Muscle of leg (tissue), 3 donors: ENCODE measurements at regions not wholly inside any gene's neighbourhood (a gene's known extent, or its start where the extent isn't known, plus 50 kb on each side); places are given as distances from the start of the nearest gene placed in this dataset.

Source experiments
- DNase-seq: peaks from one replicate; pipeline ENCODE4 v3.0.0; 2013
- H3K27ac ChIP-seq: one replicate; pipeline ENCODE4 v1.5.1; 2013; ENCODE audit warnings: mild to moderate bottlenecking, low read length, control low read depth
- H3K27me3 ChIP-seq: one replicate; pipeline ENCODE4 v1.6.1; 2013; ENCODE audit warnings: low read length; ENCODE audit not compliant: control insufficient read depth, insufficient read depth
- H3K36me3 ChIP-seq: one replicate; pipeline ENCODE4 v1.6.1; 2013; ENCODE audit warnings: low read length; ENCODE audit not compliant: control insufficient read depth, insufficient read depth
- H3K4me1 ChIP-seq: one replicate; pipeline ENCODE4 v1.6.1; 2013; ENCODE audit warnings: low read length; ENCODE audit not compliant: control insufficient read depth, insufficient read depth
- H3K4me3 ChIP-seq: one replicate; pipeline ENCODE4 v1.5.1; 2013; ENCODE audit warnings: low read length, control low read depth
- H3K9me3 ChIP-seq: replicated peaks from 2 replicates; pipeline ENCODE4 v1.6.1; 2013; ENCODE audit warnings: low read depth, low read length; ENCODE audit not compliant: control insufficient read depth
- WGBS: methylation state at CpG from one replicate; pipeline ENCODE4 v1.1.5; 2013; ENCODE audit warnings: missing lambda C conversion rate; ENCODE audit not compliant: insufficient coverage; 5-methylcytosine and 5-hydroxymethylcytosine counted together

DNA sequence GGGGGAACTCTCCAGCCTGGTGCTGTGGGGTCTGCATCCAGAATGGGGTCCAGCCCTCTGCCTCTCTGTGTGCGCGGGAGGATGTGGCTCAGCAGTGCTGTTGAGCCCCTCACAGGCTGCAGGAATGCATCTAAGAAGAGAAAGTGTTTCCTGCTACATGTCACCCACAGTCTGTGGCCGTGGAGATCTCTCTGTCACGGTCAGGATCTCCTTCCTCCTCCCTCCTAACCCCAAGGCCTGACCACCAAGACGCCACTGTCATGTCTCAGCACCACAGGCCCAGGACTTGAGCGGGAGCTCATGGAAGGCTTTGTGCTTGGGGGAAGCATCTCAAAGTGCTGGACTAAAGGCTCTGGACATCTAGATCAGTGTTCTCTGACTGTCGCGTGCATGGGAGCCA is 90.1 kb downstream of the SREK1 start:
- H3K27ac ChIP-seq, result no peak overlapping the region
- no peaks in the 10 kb centered on the region for H3K27me3 ChIP-seq
- no peak overlapping the region for H3K4me3 ChIP-seq
- no peaks in the 10 kb centered on the region for H3K4me1 ChIP-seq
- H3K9me3 ChIP-seq, result no peaks in the 10 kb centered on the region
- 95% methylated on average over 6 of the region's 8 CpGs for WGBS
- H3K36me3 ChIP-seq, result no peaks in the 10 kb centered on the region
- no peak for DNase-seq

DNA sequence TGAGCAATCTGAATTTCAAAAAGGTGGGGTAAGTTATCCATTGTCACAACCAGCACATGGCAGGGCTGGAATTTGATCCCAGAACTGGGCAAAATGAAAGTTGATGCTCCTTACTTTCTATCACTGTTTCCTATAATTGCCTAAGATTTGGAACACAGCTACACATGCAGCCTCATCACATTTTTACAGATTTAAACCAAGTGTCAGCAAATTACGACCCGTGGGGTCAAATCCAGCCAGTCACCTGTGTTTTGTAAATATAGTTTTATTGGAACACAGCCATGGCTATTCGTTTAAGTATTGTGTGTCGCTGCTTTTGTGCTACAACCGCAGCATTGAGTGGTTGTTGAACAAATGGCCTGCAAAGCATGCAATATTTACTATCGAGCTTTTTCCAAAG is 94.3 kb downstream of the SREK1 start:
- Histone ChIP-seq H3K4me1 (no peaks in the 10 kb centered on the region), H3K27me3 (no peaks in the 10 kb centered on the region), H3K9me3 (no peaks in the 10 kb centered on the region), H3K27ac (no peak overlapping the region), H3K36me3 (no peaks in the 10 kb centered on the region), H3K4me3 (no peak overlapping the region)
- DNase-seq, result no peak
- WGBS, result 47% methylated on average over 3 of the region's 6 CpGs

DNA sequence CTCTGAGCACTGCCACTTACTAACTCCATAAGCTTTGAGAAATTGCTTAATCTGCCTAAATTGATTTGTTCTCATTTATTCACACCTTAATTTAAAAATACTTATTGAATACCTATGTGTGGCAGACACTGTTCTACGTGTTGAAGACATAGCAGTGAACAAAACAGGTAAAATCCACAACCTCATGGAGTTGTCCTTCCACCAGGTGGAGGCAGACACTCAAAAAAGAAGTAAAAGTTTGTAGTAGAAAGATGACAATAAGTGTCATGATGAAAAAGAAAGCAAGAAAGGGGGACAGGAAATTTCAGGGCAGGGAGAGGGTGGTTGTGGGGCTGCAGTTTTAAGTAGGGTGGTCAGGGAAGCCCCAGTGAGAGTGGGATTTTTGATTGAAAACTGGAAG is 94.9 kb downstream of the SREK1 start:
- Histone ChIP-seq H3K4me3 (no peak overlapping the region), H3K27me3 (no peaks in the 10 kb centered on the region), H3K27ac (no peak overlapping the region), H3K4me1 (no peaks in the 10 kb centered on the region), H3K36me3 (no peaks in the 10 kb centered on the region), H3K9me3 (no peaks in the 10 kb centered on the region)
- DNase-seq, result no peak
- no CpG with 5 or more reads among the region's 1 CpG for WGBS

DNA sequence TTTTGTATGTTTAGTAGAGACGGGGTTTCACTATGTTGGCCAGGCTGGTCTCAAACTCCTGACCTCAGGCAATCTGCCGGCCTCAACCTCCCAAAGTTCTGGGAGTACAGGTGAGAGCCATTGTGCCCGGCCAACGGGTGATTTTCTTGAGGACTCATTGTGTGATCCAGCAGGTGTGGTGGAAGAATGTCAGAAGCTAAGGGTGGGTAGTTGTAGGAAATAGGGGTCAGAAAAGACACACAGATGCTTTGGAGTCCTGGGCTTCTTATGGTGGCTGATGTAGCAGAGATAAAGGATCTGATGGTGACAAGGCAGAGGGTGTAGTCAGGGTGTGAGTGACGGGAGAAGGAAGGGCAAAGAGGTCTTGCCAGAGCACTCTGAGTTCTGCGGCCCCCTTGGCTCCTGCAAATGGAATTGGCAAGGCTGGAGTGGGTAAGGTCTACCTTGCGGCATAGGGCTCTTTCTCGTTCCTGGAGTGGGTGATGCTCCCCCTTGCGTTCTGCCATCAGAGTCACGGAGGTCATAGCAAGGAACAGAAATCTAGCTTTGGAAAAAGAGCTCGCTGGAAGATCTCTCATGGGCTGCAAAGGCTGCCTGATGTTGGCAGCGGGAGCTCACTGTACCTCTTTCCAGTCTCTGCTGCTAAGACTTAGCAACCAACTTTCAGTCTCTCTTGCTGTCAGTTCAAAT is 97.2 kb downstream of the SREK1 start:
- Histone ChIP-seq H3K27ac (no peak overlapping the region), H3K27me3 (no peaks in the 10 kb centered on the region), H3K4me3 (no peak overlapping the region), H3K9me3 (no peaks in the 10 kb centered on the region), H3K36me3 (no peaks in the 10 kb centered on the region), H3K4me1 (no peaks in the 10 kb centered on the region)
- DNase-seq, result no peak
- WGBS, result 87% methylated on average over 11 of the region's 12 CpGs

DNA sequence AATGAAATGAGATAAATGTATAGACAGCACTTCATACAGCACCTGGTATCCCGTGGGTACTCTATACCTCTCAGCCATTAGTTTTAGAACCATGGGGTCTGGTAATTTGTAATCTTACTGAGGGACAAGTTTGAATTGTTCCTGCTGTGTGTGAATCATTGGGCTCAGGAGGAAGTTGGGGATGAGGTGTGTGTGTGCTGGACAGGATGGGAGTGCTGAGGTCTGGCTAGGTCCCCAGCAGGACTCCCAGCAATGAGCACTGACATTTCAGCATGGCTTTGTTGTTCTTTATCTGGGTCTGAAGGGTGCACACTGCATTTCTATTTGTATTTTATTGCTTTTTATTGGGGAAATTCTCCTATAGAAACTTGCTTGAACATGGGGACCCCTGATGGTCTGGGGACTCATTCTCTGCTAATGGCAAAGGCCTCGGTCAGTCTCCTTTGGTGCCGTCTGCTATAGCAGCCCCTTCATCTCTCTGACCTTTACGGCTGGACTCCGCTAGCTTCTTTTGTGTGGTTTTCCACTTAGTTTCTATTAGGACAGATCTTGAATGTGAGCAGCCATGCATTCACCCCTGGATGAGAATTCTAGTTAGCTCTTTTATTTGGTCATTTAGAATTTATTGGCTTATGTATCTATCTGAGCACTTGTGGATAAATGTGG is 98.1 kb downstream of the SREK1 start:
- Histone ChIP-seq H3K4me1 (no peaks in the 10 kb centered on the region), H3K36me3 (no peaks in the 10 kb centered on the region), H3K4me3 (no peak overlapping the region), H3K27me3 (no peaks in the 10 kb centered on the region), H3K9me3 (no peaks in the 10 kb centered on the region), H3K27ac (no peak overlapping the region)
- DNase-seq, result no peak
- 84% methylated on average over 4 of the region's 5 CpGs for WGBS

DNA sequence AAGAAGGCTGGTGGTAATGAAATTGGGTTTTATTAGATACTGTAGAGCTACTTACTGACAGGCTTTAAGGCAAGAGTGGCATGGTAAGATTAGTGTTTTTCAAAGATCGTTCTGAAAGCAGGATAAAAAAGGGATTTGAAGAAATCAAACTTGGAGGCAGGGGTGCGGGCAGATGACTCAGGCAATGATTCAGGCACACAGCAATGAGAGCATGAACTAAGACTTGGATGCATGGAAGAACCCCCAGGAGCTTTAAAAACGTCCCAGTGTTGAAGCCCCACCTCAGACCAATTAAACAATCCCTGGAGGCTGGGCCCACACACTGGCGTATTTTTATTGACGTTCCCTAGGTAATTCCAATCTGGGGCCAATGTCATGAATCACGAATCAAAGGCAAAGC is 102.5 kb downstream of the SREK1 start:
- WGBS, result 70% methylated on average over 6 of the region's 6 CpGs
- no peak for DNase-seq
- H3K4me3 ChIP-seq, result no peak overlapping the region

DNA sequence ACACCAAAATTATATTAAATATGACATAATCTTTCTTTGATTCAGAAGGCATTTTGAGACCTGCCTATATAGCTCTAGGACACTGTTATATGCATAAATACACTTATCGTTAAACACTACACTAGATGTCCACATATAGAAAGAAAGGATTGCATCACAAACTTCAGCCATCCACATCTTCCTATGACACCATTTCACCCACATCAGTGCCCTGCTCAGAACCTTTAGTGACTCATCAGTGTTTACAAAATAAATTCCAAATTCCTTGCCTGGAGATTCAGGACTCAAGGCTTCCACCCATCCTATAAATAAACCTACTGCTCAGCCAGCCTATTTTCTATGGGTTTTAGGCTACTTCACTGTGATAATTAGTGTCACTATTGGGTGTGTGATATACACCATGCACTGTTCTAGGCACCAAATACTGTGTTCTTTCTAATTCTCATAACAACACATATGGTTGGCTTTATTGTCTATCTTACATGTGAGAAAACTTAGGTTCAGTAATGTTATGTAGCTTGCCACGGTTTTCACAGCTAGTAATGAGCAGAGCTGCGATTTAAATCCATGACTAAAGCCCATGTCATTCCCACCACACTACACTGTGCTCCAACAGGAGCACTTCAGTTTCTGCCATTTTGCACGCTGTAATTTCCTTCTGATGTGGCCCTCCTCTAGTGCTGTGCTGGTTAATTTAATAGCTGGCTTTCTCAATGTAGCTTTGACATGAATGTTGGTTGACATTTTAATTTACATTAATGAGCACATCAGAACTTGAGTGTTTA is 103.3 kb downstream of the SREK1 start:
- H3K4me1 ChIP-seq, result no peaks in the 10 kb centered on the region
- no peak overlapping the region for H3K27ac ChIP-seq
- H3K27me3 ChIP-seq, result no peaks in the 10 kb centered on the region
- H3K36me3 ChIP-seq, result no peaks in the 10 kb centered on the region
- no peaks in the 10 kb centered on the region for H3K9me3 ChIP-seq
- WGBS, result 100% methylated on average over 2 of the region's 4 CpGs
- no peak for DNase-seq
- H3K4me3 ChIP-seq, result no peak overlapping the region

More for the DNA sequence above, 102.5 kb downstream of the SREK1 start:
- H3K4me1 ChIP-seq, result no peaks in the 10 kb centered on the region
- no peaks in the 10 kb centered on the region for H3K9me3 ChIP-seq
- no peak overlapping the region for H3K27ac ChIP-seq
- H3K36me3 ChIP-seq, result no peaks in the 10 kb centered on the region
- no peaks in the 10 kb centered on the region for H3K27me3 ChIP-seq

DNA sequence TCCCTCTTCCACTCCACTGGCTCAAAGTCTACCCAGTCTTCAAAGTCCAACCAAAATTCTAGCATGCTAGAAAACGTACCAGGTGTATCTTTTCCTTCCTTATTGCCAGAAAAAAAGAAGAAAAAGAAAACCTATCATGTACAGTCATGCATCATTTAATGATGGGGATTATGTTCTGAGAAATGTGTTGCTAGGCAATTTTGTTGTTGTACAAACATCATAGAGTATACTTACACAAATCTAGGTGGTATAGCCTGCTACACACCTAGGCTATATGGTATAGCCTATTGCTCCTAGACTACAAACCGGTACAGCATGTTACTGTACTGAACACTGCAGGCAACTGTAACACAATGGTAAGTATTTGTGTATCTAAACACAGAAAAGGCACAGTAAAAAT is 104.8 kb downstream of the SREK1 start:
- Histone ChIP-seq H3K27me3 (no peaks in the 10 kb centered on the region), H3K27ac (no peak overlapping the region), H3K36me3 (no peaks in the 10 kb centered on the region), H3K4me1 (no peaks in the 10 kb centered on the region), H3K9me3 (no peaks in the 10 kb centered on the region), H3K4me3 (no peak overlapping the region)
- no peak for DNase-seq
- no CpG with 5 or more reads among the region's 2 CpGs for WGBS

DNA sequence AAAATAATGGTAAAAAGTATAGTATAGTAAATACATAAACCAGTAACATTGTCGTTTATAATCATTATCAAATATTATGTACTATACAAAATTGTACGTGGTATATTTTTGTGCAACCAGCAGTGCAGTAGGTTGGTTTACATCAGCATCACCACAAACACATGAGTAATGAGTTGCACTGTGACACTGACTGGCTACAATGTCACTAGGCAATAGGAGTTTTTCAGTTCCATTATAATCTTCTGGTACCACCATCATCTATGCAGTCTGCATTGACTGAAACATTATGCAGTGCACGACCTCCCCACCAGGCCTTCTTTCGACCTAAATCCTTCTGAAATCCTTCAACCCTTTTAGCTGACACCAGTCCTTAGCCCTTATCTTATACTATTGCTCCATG is 105.8 kb downstream of the SREK1 start:
- WGBS, result 65% methylated on average over 2 of the region's 4 CpGs
- Histone ChIP-seq H3K36me3 (no peaks in the 10 kb centered on the region), H3K9me3 (no peaks in the 10 kb centered on the region), H3K4me3 (no peak overlapping the region), H3K4me1 (no peaks in the 10 kb centered on the region), H3K27ac (no peak overlapping the region), H3K27me3 (no peaks in the 10 kb centered on the region)
- no peak for DNase-seq

DNA sequence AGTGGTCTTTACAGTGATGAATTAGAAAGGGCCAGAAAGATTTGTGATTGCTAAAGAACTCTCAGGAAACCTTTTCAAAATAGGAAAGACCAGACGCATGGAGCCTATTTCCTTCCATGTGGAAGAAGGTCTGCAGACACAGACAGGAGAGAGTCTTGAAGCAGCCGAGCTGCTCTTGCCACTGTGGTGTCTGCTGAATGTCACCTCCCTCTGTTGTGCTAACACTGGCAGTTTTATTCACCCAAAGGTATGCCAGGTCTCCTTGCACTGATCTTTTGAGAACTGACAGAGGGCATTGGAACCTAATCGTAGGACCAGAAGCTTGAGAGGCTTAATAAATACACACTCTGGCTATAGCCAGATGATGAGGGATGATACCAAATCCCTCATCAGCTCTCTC is 108.7 kb downstream of the SREK1 start:
- no CpG with 5 or more reads among the region's 3 CpGs for WGBS
- H3K27ac ChIP-seq, result no peak overlapping the region
- H3K27me3 ChIP-seq, result no peaks in the 10 kb centered on the region
- H3K4me1 ChIP-seq, result no peaks in the 10 kb centered on the region
- no peaks in the 10 kb centered on the region for H3K9me3 ChIP-seq
- no peaks in the 10 kb centered on the region for H3K36me3 ChIP-seq
- no peak for DNase-seq
- H3K4me3 ChIP-seq, result no peak overlapping the region
